Astrocyte (in vitro differentiated cells and primary cell): ENCODE measurements at regions not wholly inside any gene's neighbourhood (a gene's known extent, or its start where the extent isn't known, plus 50 kb on each side); places are given as distances from the start of the nearest gene placed in this dataset.

Experiments
- DNase-seq: peaks from one replicate; pipeline ENCODE4 v3.0.0-alpha.2; 2010; ENCODE audit warnings: low read depth
- FAIRE-seq: peaks from 2 replicates; lab custom pipeline; 2011; peaks lifted over from hg19 to GRCh38; lab: Jason Lieb, UNC
- H2AFZ ChIP-seq: 2 replicates; pipeline ENCODE4 v1.6.0; 2012; ENCODE audit warnings: low read depth, low read length, inconsistent platforms
- H3K27ac ChIP-seq: 2 replicates; pipeline ENCODE4 v1.5.1; 2011; ENCODE audit warnings: low read depth, low read length, inconsistent platforms
- H3K27me3 ChIP-seq: 2 replicates; pipeline ENCODE4 v1.6.0; 2011; ENCODE audit warnings: low read length, inconsistent platforms; ENCODE audit not compliant: insufficient read depth
- H3K36me3 ChIP-seq: 2 replicates; pipeline ENCODE4 v1.5.1; 2011; ENCODE audit warnings: low read length, inconsistent platforms; ENCODE audit not compliant: insufficient read depth
- H3K4me1 ChIP-seq: 2 replicates; pipeline ENCODE4 v1.5.1; 2011; ENCODE audit warnings: low read length, inconsistent platforms; ENCODE audit not compliant: insufficient read depth
- H3K4me2 ChIP-seq: 2 replicates; pipeline ENCODE4 v1.6.0; 2012; ENCODE audit warnings: low read length, inconsistent platforms
- H3K4me3 ChIP-seq: 2 replicates; pipeline ENCODE4 v1.5.1; 2011; ENCODE audit warnings: low read depth, mild to moderate bottlenecking, low read length, inconsistent platforms; ENCODE audit not compliant: insufficient read depth
- H3K79me2 ChIP-seq: 2 replicates; pipeline ENCODE4 v1.6.0; 2012; ENCODE audit warnings: mild to moderate bottlenecking, low read length, inconsistent platforms; ENCODE audit not compliant: insufficient read depth
- H3K9ac ChIP-seq: 2 replicates; pipeline ENCODE4 v1.6.0; 2012; ENCODE audit warnings: mild to moderate bottlenecking, low read length, inconsistent platforms
- H3K9me3 ChIP-seq: 2 replicates; pipeline ENCODE4 v1.5.1; 2012; ENCODE audit warnings: low read depth, mild to moderate bottlenecking, low read length, inconsistent platforms; ENCODE audit not compliant: insufficient read depth
- H4K20me1 ChIP-seq: 2 replicates; pipeline ENCODE4 v1.6.0; 2012; ENCODE audit warnings: low read length, inconsistent platforms; ENCODE audit not compliant: insufficient read depth
- H3K27ac Mint-ChIP-seq: one replicate; pipeline ENCODE4 v1.8.0; 2021; ENCODE audit warnings: mild to moderate bottlenecking, mixed read lengths; ENCODE audit not compliant: unreplicated experiment
- H3K27me3 Mint-ChIP-seq: one replicate; pipeline ENCODE4 v1.8.0; 2021; ENCODE audit warnings: low read depth, mixed read lengths; ENCODE audit not compliant: unreplicated experiment
- H3K36me3 Mint-ChIP-seq: one replicate; pipeline ENCODE4 v1.8.0; 2021; ENCODE audit warnings: low read depth, mixed read lengths; ENCODE audit not compliant: unreplicated experiment
- H3K4me1 Mint-ChIP-seq: one replicate; pipeline ENCODE4 v1.8.0; 2021; ENCODE audit warnings: low read depth, mixed read lengths; ENCODE audit not compliant: unreplicated experiment
- H3K4me3 Mint-ChIP-seq: one replicate; pipeline ENCODE4 v1.8.0; 2021; ENCODE audit warnings: mild to moderate bottlenecking, moderate library complexity, mixed read lengths; ENCODE audit not compliant: unreplicated experiment
- H3K9me3 Mint-ChIP-seq: one replicate; pipeline ENCODE4 v1.8.0; 2021; ENCODE audit warnings: mild to moderate bottlenecking, mixed read lengths; ENCODE audit not compliant: unreplicated experiment
- CTCF ChIP-seq: IDR thresholded peaks from 2 replicates; pipeline ENCODE4 v1.5.1; 2011; ENCODE audit warnings: low read depth, mild to moderate bottlenecking, inconsistent platforms, low read length, moderate library complexity; ENCODE audit not compliant: insufficient read depth
- EZH2 ChIP-seq: IDR thresholded peaks from 2 replicates; pipeline ENCODE4 v1.6.1; 2012; ENCODE audit warnings: mild to moderate bottlenecking, low read length, inconsistent platforms; ENCODE audit not compliant: insufficient read depth

- H3K36me3 Mint-ChIP-seq = no peaks in the 10 kb centered on the region
- no peak overlapping the region for H3K27ac Mint-ChIP-seq
- H3K36me3 ChIP-seq = no peaks in the 10 kb centered on the region
- H3K9me3 Mint-ChIP-seq = peaks cover 4% of the 10 kb centered on the region
- H3K4me1 ChIP-seq = no peaks in the 10 kb centered on the region
- no peaks in the 10 kb centered on the region for H3K27me3 ChIP-seq
- no peak overlapping the region for H3K4me2 ChIP-seq
- H3K4me3 ChIP-seq = no peak overlapping the region
- H3K9ac ChIP-seq = no peak overlapping the region
- H3K4me1 Mint-ChIP-seq = no peaks in the 10 kb centered on the region
- no peaks in the 10 kb centered on the region for H3K9me3 ChIP-seq
- H4K20me1 ChIP-seq = no peaks in the 10 kb centered on the region
- TF ChIP-seq EZH2 (no peak), CTCF (no peak)
- no peaks in the 10 kb centered on the region for H3K79me2 ChIP-seq
- no peak overlapping the region for H3K27ac ChIP-seq
- no peak for FAIRE-seq
- H2AFZ ChIP-seq = no peak overlapping the region
- DNase-seq = no peak
- H3K4me3 Mint-ChIP-seq = no peak overlapping the region
- no peaks in the 10 kb centered on the region for H3K27me3 Mint-ChIP-seq
These were observed 996.3 kb upstream of the TSPY4 start for GRCh38 chrY:8341000-8341399.

GRCh38 chrY:8342173-8342572 lies 995.1 kb upstream of the TSPY4 start:
- Histone ChIP-seq H3K27me3 (no peaks in the 10 kb centered on the region), H3K36me3 (no peaks in the 10 kb centered on the region), H3K9ac (no peak overlapping the region), H3K4me1 (no peaks in the 10 kb centered on the region), H3K4me2 (no peak overlapping the region), H3K9me3 (no peaks in the 10 kb centered on the region), H3K27ac (no peak overlapping the region), H2AFZ (no peak overlapping the region), H4K20me1 (no peaks in the 10 kb centered on the region), H3K4me3 (no peak overlapping the region), H3K79me2 (no peaks in the 10 kb centered on the region)
- no peak overlapping the region for H3K4me3 Mint-ChIP-seq
- H3K36me3 Mint-ChIP-seq = no peaks in the 10 kb centered on the region
- peaks cover 4% of the 10 kb centered on the region for H3K9me3 Mint-ChIP-seq
- TF ChIP-seq EZH2 = no peak
- no peak overlapping the region for H3K27ac Mint-ChIP-seq
- DNase-seq (no peak), FAIRE-seq (no peak)
- no peaks in the 10 kb centered on the region for H3K27me3 Mint-ChIP-seq
- no peaks in the 10 kb centered on the region for H3K4me1 Mint-ChIP-seq

GRCh38 chrY:8351241-8351640 lies 986.0 kb upstream of the TSPY4 start:
- no peaks in the 10 kb centered on the region for H3K79me2 ChIP-seq
- no peak for FAIRE-seq
- no peak overlapping the region for H3K4me3 ChIP-seq
- TF ChIP-seq CTCF (no peak), EZH2 (no peak)
- no peaks in the 10 kb centered on the region for H3K27me3 Mint-ChIP-seq
- no peaks in the 10 kb centered on the region for H3K36me3 ChIP-seq
- no peak overlapping the region for H3K27ac ChIP-seq
- H3K4me1 ChIP-seq = no peaks in the 10 kb centered on the region
- no peak overlapping the region for H3K9ac ChIP-seq
- H3K9me3 Mint-ChIP-seq = no peaks in the 10 kb centered on the region
- no peaks in the 10 kb centered on the region for H3K9me3 ChIP-seq
- no peaks in the 10 kb centered on the region for H3K27me3 ChIP-seq
- peak overlapping the region; percentile 30 for H3K27ac Mint-ChIP-seq
- H2AFZ ChIP-seq = no peak overlapping the region
- H3K4me3 Mint-ChIP-seq = no peak overlapping the region
- H3K4me1 Mint-ChIP-seq = peaks cover 7% of the 10 kb centered on the region
- H4K20me1 ChIP-seq = no peaks in the 10 kb centered on the region
- H3K4me2 ChIP-seq = no peak overlapping the region
- no peak for DNase-seq
- H3K36me3 Mint-ChIP-seq = no peaks in the 10 kb centered on the region
